GM18909 (cell line): ENCODE measurements at regions not wholly inside any gene's neighbourhood (a gene's known extent, or its start where the extent isn't known, plus 50 kb on each side); places are given as distances from the start of the nearest gene placed in this dataset.

Source experiments
- ATAC-seq: cut with Tn5 transposase; IDR thresholded peaks from one replicate; pipeline ENCODE4 v1.9.1; 2021; ENCODE audit warnings: mild to moderate bottlenecking; ENCODE audit not compliant: unreplicated experiment, poor library complexity

DNA sequence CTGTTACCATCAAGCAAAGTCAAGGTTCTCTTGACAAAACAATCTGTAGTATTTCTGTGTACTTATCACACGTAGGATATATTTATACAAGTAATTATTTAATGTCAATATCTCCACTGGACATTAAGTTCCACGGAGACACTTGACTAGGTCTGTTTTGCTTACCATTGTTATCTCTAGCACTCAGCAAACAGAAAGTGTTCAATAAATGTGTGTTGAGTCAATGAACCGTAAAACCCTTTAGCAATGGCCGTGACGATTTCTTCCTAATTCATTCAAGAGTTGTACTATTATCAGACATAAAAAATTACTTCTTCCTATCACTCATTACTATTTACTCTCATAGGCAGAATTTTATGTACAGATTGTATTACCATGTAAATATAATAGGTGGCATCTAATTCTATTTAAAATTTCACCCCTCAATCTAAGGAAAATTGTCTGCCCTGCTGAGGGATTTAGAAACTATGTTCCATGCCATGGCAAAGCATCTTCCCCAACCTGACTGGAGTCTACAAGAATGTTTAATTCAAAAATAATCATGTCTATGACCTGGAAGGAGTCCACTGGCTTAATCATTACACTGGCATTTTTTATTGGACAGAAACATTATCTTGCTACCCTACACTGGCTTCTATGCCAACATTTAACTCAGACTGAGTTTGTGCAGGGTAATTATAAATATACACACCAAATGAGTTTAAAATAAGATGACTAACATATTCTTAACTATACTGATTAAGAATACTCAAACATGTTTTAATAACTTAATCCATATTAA, 301.9 kb downstream of the ZEB2 start:
- no peak for ATAC-seq

DNA sequence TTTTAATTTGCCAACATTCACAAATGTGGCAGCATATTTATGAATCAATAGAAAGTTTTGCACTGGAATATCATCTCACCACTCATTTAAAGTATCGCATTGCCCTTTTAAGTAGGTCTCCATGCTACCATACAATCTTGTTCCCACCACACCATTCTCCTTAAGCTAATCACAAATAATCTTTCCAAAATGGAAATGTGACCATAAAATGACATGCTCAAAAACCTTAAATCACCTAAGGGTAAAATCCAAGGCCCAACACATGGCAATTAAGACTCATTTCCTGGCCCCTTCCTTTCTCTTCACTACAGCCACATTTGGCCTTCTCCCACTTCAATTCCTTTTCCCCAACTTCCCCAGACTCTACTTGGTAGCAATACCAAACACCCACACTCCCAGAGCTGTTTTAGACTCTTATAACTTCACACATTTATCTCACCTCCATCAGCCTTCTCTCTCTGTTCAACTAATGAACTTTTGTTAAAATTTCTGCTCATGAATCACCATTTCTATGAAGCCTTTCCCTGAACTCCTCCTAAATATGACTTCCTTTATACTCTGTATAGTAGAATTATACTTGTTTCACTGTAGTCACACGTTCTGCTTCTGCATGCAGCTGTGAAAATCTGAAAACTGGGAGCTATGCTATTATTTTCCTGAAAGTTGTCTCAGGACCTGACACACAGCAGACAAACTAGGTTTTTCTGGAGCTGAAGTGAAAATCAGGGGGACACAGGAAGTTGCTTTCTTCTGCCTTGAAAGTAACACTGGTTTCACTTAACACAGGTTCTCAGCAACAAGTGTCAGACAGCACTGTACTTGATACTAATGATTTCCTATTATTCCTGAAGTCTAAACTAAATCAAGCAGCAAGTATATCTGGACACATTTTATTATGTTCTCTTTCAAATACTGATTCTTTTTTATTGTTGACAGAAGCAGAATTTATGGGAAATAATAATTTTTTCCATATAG, 303.9 kb downstream of the ZEB2 start:
- ATAC-seq, result peak; percentile 64

DNA sequence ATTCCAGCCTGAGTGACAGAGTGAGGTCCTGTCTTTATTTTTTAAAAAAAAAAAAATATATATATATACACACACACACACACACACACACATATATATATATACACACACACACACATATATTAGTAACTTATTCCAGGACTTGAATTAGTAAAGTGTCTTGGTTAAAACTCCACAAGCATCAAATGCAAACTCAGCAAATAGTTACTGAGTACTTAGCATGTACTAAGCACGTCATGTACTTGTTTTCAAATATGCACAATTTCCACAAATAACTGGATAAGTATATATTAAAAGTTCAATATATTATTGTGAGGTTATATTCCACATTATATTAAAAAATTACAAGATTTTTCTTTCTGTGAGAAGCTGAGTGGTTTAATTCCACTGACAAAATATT, 304.7 kb downstream of the ZEB2 start:
- ATAC-seq, result no peak

DNA sequence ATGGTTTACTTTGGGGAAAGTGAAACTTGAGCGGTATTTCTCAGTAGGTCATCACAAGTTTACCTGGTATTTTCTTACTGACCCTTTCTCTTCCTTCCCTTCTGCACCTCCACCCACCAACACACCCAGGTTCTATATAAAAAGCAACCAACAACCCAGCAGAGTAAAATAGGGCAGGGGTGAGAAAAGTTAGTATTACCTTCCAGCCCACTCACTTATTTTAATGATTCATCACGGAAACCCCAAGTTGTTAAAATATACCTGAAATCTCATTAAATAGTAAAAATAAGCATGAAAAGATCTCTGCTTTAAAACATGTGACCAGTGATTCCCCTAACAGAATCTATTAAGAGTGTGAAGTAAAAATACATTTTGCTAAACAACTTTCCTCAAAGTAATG, 306.1 kb downstream of the ZEB2 start:
- ATAC-seq, result peak; percentile 93

DNA sequence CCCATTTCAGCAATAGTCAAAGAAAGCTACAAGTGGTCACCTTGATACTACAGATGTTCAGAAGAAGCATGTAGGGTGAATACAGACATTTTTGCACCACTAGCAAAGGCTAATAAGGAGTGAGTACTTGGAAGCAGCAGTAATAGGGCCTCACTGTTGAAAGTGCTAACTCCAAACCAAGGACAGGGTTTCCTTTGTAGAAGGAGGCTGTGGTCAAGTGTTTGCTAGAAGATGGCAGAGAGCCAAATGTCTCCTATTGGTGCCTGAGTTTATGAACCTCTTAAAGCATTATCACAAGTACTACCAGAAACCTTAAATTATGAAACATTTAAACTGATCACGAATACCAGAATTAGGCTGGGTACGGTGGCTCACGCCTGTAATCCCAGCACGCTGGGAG, 308.1 kb downstream of the ZEB2 start:
- no peak for ATAC-seq

DNA sequence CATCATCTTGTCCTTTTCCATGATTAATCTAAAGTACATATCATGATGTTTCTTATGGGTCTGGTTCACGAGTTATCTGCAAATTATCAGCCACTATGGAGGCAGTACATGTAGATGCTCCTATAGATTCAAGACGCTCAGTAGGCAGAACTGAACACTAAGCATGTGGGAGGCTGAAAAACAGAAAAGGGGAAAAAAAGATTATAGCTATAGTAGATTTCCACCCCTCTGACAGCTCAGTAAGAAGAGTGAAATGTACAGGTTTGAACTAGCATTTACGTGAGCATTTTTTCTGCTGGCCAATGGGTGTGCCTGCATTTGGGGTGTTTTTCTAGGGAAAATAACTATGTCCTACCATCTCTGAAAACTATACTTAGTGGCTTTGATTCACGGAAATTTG, 308.9 kb downstream of the ZEB2 start:
- no peak for ATAC-seq

DNA sequence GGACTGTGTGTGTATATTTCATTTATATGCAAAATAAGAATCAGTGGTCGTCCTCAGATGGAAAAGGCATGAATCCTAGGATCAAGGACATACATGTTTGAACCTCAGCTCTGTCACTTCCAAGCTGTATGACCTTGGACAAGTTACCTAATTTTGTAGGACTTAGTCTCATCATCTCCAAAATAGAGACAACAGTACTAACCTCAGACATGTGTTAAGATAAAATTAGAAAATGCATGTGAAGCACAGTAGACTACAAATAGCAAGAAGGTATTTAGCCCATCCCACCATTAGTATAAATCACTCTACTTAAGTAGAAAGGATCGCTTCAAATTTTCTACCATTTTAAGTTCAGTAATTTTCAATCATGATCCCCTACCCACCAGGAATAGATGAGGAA, 309.8 kb downstream of the ZEB2 start:
- ATAC-seq, result no peak

DNA sequence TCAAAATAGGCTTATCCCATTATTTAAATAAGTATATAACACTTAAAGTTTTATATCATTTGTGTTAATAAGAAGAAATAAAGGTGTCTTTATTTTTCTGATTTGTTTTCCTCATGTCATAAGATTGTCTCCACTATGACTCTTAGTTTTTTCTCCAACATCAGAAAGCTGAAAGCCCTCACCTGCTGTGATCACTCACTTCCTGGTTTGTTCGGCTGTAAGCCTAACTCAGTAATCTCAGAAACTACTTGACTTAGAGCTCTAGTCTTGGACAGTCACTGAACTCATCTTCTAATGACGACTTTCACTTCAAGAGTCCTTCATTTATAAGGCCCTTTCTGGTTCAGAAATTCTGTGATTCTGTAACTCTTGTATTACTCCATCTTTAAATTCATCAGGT, 311.0 kb downstream of the ZEB2 start:
- no peak for ATAC-seq

DNA sequence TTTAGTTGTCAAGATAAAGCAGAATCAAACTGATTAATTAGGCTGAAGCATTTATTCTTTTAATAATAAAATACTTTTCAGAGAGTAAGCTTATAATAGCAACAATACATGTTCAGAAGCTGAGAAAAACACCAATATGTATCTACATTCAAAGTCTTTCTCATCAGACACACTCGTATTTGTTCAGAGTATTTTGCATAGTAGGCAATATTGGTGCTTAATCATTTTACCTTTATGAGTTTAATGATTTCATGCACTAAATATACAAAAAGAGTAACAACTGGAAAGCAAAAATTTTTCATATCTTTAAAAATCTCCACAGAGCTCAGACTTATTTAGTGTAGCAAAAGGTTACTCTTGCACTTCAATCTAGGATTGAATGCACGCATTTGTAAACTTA, 313.9 kb downstream of the ZEB2 start:
- ATAC-seq, result no peak

DNA sequence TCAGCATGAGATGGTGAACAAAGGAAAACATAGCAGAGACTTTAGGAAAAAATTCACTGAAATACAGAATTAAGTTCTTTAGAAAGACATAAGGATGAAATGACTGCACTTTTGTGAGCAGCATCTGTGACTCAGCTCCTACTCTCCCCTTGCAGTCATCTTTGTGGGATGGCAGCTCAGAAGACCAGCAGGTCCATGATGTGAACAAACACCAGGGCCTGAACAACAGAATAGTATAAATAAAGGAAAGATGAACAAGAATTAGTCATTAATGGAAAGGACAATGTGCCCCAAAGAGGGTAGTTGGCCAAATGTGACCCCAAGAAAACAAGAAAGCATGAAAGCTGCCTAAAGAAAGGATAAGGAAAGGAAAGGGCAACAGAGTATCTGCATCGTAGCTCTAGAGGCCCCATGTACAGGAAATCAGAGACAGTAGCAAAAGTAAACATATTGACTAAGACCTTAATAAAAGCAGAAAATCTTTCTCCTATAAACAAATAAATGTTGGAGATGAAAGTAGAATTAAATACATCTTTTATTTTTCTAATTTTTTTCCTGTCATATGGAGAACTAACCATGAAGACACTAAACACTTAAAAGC, 318.0 kb downstream of the ZEB2 start:
- ATAC-seq, result no peak

DNA sequence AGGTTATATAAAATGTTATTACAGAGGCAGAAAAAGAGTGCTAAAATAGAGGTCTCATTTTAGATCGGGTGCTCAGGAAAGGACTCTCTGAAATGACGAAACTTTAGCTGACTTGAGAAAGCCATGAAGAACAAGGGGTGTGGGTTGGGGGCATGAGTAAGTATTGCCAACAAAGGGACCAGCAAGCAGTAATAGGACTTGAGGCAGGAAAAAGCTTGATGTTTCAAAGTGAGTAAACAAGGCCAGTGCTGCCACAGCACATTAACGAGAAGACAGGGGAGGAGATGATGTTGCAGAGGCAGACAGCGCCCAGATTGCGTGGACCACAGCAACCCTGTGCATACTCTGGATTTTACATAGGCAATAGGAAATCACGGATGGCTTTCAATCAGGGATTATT, 318.8 kb downstream of the ZEB2 start:
- ATAC-seq, result no peak

DNA sequence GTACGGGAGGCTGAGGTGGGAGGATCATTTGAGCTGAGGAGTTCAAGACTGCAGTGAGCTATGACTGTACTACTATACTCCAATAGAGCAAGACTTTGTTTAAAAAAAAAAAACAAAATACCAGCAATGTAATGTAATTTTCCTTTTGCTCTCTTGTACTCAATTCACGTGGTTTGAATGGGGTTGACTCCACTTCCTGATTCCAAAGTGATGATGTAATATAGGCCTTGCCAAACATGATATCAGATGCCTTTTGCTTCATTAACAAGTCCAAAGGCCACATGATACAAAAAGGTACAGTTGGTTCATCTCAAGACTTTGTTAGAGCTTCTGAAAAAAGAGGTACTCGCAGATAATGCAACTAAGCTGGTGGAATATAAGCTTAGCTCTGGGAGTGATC, 321.8 kb downstream of the ZEB2 start:
- ATAC-seq, result no peak

DNA sequence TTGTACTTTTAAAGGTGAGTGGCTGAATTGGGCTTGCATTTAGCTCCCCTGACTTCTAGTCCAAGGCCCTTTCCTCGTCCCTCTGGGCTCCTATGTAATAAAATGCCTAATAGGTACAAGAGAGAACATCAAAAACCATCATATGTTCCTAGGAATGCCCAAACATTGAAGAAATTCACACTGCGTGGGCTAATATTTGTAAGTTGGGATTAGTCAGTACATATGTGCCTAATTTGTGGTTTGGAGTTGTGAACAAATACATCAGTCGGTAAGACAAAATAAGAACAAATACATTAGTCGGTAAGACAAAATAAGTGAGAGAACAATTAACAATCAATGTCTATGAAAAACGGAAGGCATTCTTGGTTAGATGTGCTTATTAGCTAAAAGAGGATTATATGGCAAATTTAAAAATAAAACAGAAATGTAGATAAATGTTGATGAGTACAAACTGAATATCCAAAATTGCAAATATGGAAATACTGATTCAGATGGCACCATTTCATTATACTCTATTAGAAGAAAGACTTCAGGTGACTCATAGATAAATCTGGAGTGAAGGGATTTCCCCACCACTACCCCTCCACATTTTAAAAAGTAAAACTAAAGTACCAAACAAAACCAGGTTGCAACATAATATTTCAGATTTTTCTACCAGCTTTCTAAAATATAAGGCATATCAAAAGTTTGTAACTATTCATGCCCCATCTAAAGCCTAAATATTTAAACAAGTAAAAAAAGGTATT, 325.4 kb downstream of the ZEB2 start:
- no peak for ATAC-seq

DNA sequence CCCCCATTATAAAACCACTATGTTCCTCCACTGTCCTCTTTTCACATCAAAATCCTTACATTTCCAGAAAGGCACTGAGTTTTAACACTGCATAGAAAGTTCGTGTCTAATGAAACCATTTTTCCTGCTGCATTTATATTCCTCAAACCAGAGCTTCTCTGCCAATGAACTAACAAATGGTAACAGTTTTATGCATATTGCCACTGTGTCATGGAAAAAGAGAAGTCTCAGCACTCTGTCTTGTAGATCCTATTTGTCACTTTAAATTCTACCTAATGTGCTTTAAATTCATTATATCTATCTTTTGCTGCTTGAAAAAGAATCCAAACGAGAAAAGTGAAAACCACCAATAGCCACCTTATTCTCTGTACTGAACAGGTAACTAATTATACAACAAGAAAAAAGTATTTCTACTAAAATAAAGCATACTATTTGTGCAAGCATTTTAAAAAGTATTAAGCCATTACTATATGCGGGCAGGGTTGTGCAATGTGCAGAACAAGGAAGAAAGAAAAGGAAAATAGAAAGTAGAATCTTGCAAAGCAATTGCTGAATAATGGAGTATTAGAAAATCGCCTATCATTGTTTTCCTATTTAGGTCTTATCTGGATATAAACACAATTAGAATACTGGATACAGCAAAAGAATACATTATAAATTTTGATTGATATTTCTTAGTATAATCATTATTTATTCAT, 328.9 kb downstream of the ZEB2 start:
- ATAC-seq, result no peak

DNA sequence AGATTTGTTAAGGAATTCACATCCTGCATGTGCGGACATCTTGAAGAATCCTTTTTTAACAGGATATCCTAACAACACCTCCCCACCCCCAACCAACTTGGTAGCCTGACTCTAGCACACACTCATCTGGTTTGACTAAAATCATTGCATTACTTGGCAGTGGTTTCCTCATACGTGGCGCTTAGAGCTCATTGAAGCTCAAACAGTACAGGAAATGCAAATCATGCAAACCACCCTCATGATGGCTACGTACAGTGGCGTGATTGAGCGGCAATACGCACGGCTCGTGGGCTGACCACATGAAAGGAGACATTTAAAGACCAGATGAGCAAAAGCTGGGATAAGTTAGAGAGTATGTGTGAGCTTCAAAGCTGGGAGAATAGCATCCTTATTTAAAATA, 336.2 kb downstream of the ZEB2 start:
- ATAC-seq, result peak; percentile 100

DNA sequence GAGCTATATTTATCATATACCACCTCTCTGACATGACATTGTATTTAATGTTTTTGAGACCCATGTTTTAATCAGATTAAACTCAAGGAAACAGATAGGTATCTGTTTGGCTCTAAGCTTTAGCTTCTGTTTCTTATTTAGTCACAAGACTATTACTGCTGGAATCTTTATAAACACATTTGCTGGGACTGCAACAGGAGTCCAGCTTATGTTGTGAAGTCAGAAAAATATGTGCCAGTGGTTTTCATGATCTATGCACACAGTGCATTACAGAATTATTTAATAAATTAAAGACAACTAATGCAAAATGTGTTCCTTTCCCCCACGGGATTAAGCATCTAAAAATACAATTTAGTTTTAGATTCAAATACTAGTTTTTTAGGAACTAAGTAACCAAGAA, 338.9 kb downstream of the ZEB2 start:
- ATAC-seq, result no peak

DNA sequence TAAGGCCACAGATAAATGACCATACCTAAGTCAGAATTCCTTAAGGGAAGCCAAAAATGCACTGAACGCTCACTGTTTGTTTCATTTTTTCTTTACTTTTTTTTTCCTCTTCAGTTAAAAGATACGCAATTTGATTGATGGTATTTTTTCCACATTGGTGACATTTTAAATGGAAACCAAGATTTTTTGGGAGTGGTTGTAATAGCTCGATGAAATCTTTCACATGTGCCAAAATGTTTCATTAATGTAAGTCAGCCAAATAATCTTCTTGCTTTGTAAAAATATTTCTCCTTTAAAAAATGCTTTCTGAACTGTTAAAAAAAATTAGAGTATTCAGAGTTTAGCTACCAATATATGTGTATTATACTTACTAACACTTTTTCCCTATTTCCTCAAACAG, 339.8 kb downstream of the ZEB2 start:
- ATAC-seq, result no peak

DNA sequence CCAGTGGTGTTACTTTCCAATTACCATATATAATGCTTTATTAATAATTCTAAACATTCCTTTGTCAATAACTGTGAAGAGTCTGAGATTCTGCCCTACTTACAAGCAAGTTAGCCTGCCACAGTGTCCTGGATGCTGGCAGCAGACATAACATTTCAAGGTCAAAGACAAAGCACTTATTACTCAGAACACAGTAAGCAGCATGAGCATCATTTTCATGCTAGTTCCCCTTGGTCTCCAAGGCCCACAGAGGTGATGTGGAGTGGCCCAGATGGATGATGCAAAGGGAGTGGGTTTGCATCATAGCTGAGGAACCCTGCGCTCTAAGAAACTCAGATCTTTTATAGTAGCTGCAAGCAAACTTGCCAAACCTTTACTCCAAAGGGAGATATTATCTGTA, 349.7 kb downstream of the ZEB2 start:
- no peak for ATAC-seq

DNA sequence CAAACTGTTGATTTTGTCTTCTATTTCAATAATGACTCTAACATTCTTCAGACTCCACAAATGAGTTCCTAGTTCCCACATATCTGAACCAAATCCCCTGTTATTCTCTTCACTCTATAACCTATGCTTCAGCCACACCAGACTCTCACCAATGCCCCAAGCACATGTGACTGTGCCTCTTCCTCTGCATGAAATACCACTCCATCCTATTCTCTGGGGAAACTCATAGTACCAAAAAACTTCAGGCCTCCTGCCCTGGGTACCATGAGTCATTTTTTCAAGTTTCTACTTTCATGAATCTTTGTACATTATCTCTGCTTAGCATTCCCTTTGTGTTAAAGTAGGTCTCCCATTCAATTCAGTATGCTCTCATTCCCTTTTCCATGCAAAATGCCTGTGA, 353.2 kb downstream of the ZEB2 start:
- no peak for ATAC-seq
